GM12891 (cell line): ENCODE measurements at regions not wholly inside any gene's neighbourhood (a gene's known extent, or its start where the extent isn't known, plus 50 kb on each side); places are given as distances from the start of the nearest gene placed in this dataset.

Experiments used
- POLR2A ChIP-seq: IDR thresholded peaks from 2 replicates; pipeline ENCODE4 v1.6.1; 2011; ENCODE audit warnings: low read depth, low read length, control low read depth
- POLR2AphosphoS5 ChIP-seq: IDR thresholded peaks from 2 replicates; pipeline ENCODE4 v1.6.1; 2011; ENCODE audit warnings: low read depth, low read length, control low read depth
- POU2F2 ChIP-seq: IDR thresholded peaks from 2 replicates; pipeline ENCODE4 v1.6.1; 2011; ENCODE audit warnings: low read depth, mild to moderate bottlenecking, control low read depth, low read length, moderate library complexity
- SPI1 ChIP-seq: IDR thresholded peaks from 2 replicates; pipeline ENCODE4 v1.6.1; 2011; ENCODE audit warnings: low read depth, low read length, control low read depth

GRCh38 chr2:105175231-105175630 is 66.3 kb upstream of the GPR45 start:
- TF ChIP-seq POLR2A (no peak), SPI1 (no peak), POU2F2 (no peak), POLR2AphosphoS5 (no peak)
